Heart left ventricle (tissue), 16 donors: ENCODE measurements at regions not wholly inside any gene's neighbourhood (a gene's known extent, or its start where the extent isn't known, plus 50 kb on each side); places are given as distances from the start of the nearest gene placed in this dataset.

ENCODE experiments used
- ATAC-seq, 4 donors: fragments of 200-7000 bp; cut with Tn5 transposase; one replicate each; pipeline ENCODE4 v1.9.1; 2020 to 2022; ENCODE audit warnings: moderate library complexity in 4 of 4, mild to moderate bottlenecking in 3 of 4, moderate number of reproducible peaks in 1 of 4
- DNase-seq, 5 donors: peaks; one replicate each; pipeline ENCODE4 v3.0.0-alpha.2; 2020
- H3K27ac ChIP-seq, 12 donors: fragments of 200-600 bp; sonication (generic) in 4 of 12; one replicate each; pipeline versions ENCODE4 v1.5.0 to v1.8.0; 2016 to 2022; ENCODE audit warnings: mild to moderate bottlenecking in 2 of 12
- H3K27me3 ChIP-seq, 9 donors: fragments of 200-600 bp; sonication (generic) in 2 of 9; one replicate each; pipeline versions ENCODE4 v1.5.1 to v1.8.0; 2016 to 2022; ENCODE audit warnings: mild to moderate bottlenecking in 3 of 9
- H3K36me3 ChIP-seq, 9 donors: fragments of 200-600 bp; sonication (generic) in 2 of 9; one replicate each; pipeline versions ENCODE4 v1.5.0 to v1.8.0; 2018 to 2022; ENCODE audit warnings: mild to moderate bottlenecking in 2 of 9
- H3K4me1 ChIP-seq, 12 donors: fragments of 200-600 bp; sonication (generic) in 4 of 12; one replicate each; pipeline versions ENCODE4 v1.5.0 to v1.8.0; 2016 to 2022; ENCODE audit warnings: mild to moderate bottlenecking in 3 of 12
- H3K4me3 ChIP-seq, 12 donors: fragments of 200-600 bp; sonication (generic) in 4 of 12; one replicate each; pipeline versions ENCODE4 v1.5.0 to v1.8.0; 2017 to 2022; ENCODE audit warnings: mild to moderate bottlenecking in 9 of 12, moderate library complexity in 4 of 12
- H3K9me3 ChIP-seq, 12 donors: fragments of 200-600 bp; sonication (generic) in 4 of 12; one replicate each; pipeline versions ENCODE4 v1.5.0 to v1.8.0; 2016 to 2022; ENCODE audit warnings: mild to moderate bottlenecking in 1 of 12
- CTCF ChIP-seq, 12 donors: fragments of 200-600 bp; sonication (generic) in 4 of 12; IDR thresholded peaks; one replicate each; pipeline versions ENCODE4 v1.5.0 to v1.8.0; 2018 to 2022; ENCODE audit warnings: antibody characterized with exemption in 12 of 12, mild to moderate bottlenecking in 5 of 12
- POLR2A ChIP-seq, 2 donors: fragments of 450-650 bp; IDR thresholded peaks; one replicate each; pipeline ENCODE4 v1.6.1; 2017; ENCODE audit warnings: antibody characterized with exemption in 2 of 2, mild to moderate bottlenecking in 2 of 2, moderate library complexity in 2 of 2
- WGBS, 4 donors: extraction: QIAGEN DNeasy Blood & Tissue Kit in 2 of 4; methylation state at CpG; one replicate each; pipeline versions ENCODE4 v1.1.5 to v1.1.7; 2013 to 2018; 5-methylcytosine and 5-hydroxymethylcytosine counted together
- intact Hi-C, 10 donors: fragments of 100-400 bp; cut with DNase I; formaldehyde crosslinking; loops; one replicate each; pipeline versions ENCODE4 v1.11.1 to v1.14.2; 2022
- donor health status: ischemic (EF 13 %, LVEDD 7.1; RV severe dilation, severe dysfunction).
- donor health status: healthy with polysubstance abuse.
- donor health status: DM: no; HTN: yes; CAD: no.
- donor health status: DM: no; HTN: no; CAD: no.
- donor health status: ischemic (EF 25% LVEDD 6.9; RV normal size, moderate dysfunction).
- donor health status: ischemic (EF 25% LVEDD 5.7; RV mildly dilated, moderate dysfunction).
- donor health status: healthy.
- donor health status: DM: yes; HTN: yes; CAD: no.
- donor health status: ischemic (EF 35%, LVEDD 5.7; RV mildly dilated, moderate dysfunction).
- donor health status: nonischemic (EF 11% LVEDD 7.7; RV severe dilation, severe dysfunction).
- donor health status: DM: yes; HTN: yes; CAD: no.
- donor health status: PGD.
- donor health status: ischemic (EF 29% LVEDD 5.4; RV normal size, mild dysfunction).
- donor health status: nonischemic (EF 23%, LVEDD 6.1; RV moderate dilation, normal function).

GRCh38 chr12:88416155-88416554, 164.1 kb downstream of the KITLG start:
- TF ChIP-seq CTCF (IDR thresholded peaks at IDR 0.05) (no peak), POLR2A (IDR thresholded peaks at IDR 0.05) (no peak)
- peaks cover 0 to 4% (median 0%) of the 10 kb centered on the region in 12 donors for H3K4me1 ChIP-seq
- peak overlapping the region in 8 of 12 donors; percentile 9 to 36 (median 22) for H3K4me3 ChIP-seq
- intact Hi-C loops = no loop called here
- no peak for ATAC-seq
- peak overlapping the region in 2 of 12 donors; percentile 24 to 43 for H3K27ac ChIP-seq
- H3K27me3 ChIP-seq = no peaks in the 10 kb centered on the region
- H3K36me3 ChIP-seq = no peaks in the 10 kb centered on the region
- H3K9me3 ChIP-seq = no peaks in the 10 kb centered on the region
- 62 to 82% (median 70%) methylated on average over 2 of the region's 2 CpGs for WGBS, 4 donors
- DNase-seq = no peak

- DNase-seq = no peak
- Histone ChIP-seq H3K4me3 (peak overlapping the region in 2 of 12 donors; percentile 28 to 36), H3K27ac (peak overlapping the region in 1 of 12 donors; percentile 13), H3K9me3 (no peaks in the 10 kb centered on the region), H3K27me3 (no peaks in the 10 kb centered on the region), H3K36me3 (no peaks in the 10 kb centered on the region), H3K4me1 (peaks cover 0 to 4% (median 0%) of the 10 kb centered on the region in 12 donors)
- ATAC-seq = no peak
- TF ChIP-seq CTCF (IDR thresholded peaks at IDR 0.05) (no peak), POLR2A (IDR thresholded peaks at IDR 0.05) (no peak)
- intact Hi-C loops = no loop called here
- 59 to 74% (median 67%) methylated on average over 2 of the region's 2 CpGs for WGBS, 4 donors
Measured at GRCh38 chr12:88416786-88417185, 163.5 kb downstream of the KITLG start.

GRCh38 chr12:88417531-88417930, 162.7 kb downstream of the KITLG start:
- no peak overlapping the region for H3K4me3 ChIP-seq
- peaks cover 0 to 4% (median 0%) of the 10 kb centered on the region in 12 donors for H3K4me1 ChIP-seq
- H3K27ac ChIP-seq = peak overlapping the region in 1 of 12 donors; percentile 10
- TF ChIP-seq CTCF (IDR thresholded peaks at IDR 0.05) (no peak), POLR2A (IDR thresholded peaks at IDR 0.05) (no peak)
- 72 to 87% (median 77%) methylated on average over 5 of the region's 5 CpGs for WGBS, 4 donors
- intact Hi-C loops = no loop called here
- H3K36me3 ChIP-seq = no peaks in the 10 kb centered on the region
- DNase-seq (no peak), ATAC-seq (no peak)
- no peaks in the 10 kb centered on the region for H3K27me3 ChIP-seq
- no peaks in the 10 kb centered on the region for H3K9me3 ChIP-seq

GRCh38 chr12:88418856-88419497, 161.3 kb downstream of the KITLG start:
- Histone ChIP-seq H3K36me3 (no peaks in the 10 kb centered on the region), H3K27me3 (no peaks in the 10 kb centered on the region), H3K27ac (peak overlapping the region in 1 of 12 donors; percentile 17), H3K4me1 (peaks cover 0 to 4% (median 0%) of the 10 kb centered on the region in 12 donors), H3K4me3 (no peak overlapping the region), H3K9me3 (no peaks in the 10 kb centered on the region)
- intact Hi-C loops = no loop called here
- DNase-seq (no peak), ATAC-seq (no peak)
- TF ChIP-seq CTCF (IDR thresholded peaks at IDR 0.05) = no peak
- TF ChIP-seq POLR2A (IDR thresholded peaks at IDR 0.05) = no peak
- 73 to 79% (median 74%) methylated on average over 8 of the region's 8 CpGs for WGBS, 4 donors
